ENCODE measurements at regions not wholly inside any gene's neighbourhood (a gene's known extent, or its start where the extent isn't known, plus 50 kb on each side); places are given as distances from the start of the nearest gene placed in this dataset.

DNA sequence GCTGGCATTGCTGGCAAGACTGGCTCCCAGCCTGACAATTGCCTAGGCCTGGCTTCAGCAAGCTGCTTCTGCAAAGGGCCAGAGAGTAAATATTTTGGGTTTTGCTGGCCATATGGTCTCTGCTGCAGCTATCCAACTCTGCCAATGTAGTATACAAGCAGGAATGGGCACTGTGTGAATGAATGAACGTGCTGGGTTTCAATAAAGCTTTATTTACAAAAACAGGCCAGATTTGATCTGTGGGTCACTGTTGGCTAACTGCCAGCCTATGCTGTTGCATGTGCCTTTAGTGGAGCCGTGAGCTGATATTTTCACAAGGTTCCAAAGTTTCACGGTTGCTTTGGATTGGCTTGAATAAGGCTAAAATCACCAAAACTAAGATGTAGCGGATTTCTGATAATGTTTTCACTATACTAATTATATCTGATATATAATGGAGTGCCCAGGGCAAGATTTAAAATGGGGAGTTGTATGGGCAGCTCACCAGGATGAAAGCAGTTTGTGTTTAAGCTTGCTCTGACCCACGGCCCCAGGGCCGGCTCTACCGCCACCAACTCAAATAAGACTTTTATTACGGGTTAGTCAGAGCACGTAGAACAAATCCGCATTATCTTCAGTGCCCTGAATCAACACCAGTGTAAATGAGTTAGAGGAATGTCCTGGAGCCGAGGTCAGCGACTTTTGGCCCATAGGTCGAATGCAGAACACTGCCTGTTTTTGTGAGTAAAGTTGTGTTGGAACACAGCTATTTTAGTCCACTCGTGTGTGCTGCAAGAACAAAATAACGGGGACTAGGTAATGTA lies 98.6 kb upstream of the DAP start:
- no peak for TF ChIP-seq CTCF (IDR thresholded peaks at IDR 0.05)
- TF ChIP-seq POLR2A (IDR thresholded peaks at IDR 0.05) = no peak

All from heart left ventricle (tissue), 13 donors.